Smooth muscle cell (in vitro differentiated cells): ENCODE measurements at regions not wholly inside any gene's neighbourhood (a gene's known extent, or its start where the extent isn't known, plus 50 kb on each side); places are given as distances from the start of the nearest gene placed in this dataset.

Experiments used
- DNase-seq: peaks from one replicate; lab custom pipeline; 2025; ENCODE audit not compliant: unreplicated experiment; lab: John Stamatoyannopoulos, UW
- H2AFZ ChIP-seq: fragments of 200-600 bp; sonication (generic); 2 replicates; pipeline ENCODE4 v1.6.0; 2016; ENCODE audit warnings: antibody characterized with exemption, low read depth, mild to moderate bottlenecking
- H3F3A ChIP-seq: fragments of 200-600 bp; sonication (generic); 2 replicates; pipeline ENCODE4 v1.6.0; 2017; ENCODE audit warnings: antibody characterized with exemption, low read depth
- H3K27ac ChIP-seq: fragments of 200-600 bp; sonication (generic); 2 replicates; pipeline ENCODE4 v1.5.1; 2016; ENCODE audit warnings: low read depth, mild to moderate bottlenecking
- H3K27me3 ChIP-seq: fragments of 200-600 bp; sonication (generic); 2 replicates; pipeline ENCODE4 v1.6.1; 2016; ENCODE audit warnings: low read depth, mild to moderate bottlenecking
- H3K36me3 ChIP-seq: fragments of 200-600 bp; sonication (generic); 2 replicates; pipeline ENCODE4 v1.5.1; 2016; ENCODE audit warnings: low read depth
- H3K4me1 ChIP-seq: fragments of 200-600 bp; sonication (generic); 2 replicates; pipeline ENCODE4 v1.5.1; 2016; ENCODE audit warnings: low read depth
- H3K4me2 ChIP-seq: fragments of 200-600 bp; sonication (generic); 2 replicates; pipeline ENCODE4 v1.6.0; 2016; ENCODE audit warnings: mild to moderate bottlenecking
- H3K4me3 ChIP-seq: fragments of 200-600 bp; sonication (generic); 2 replicates; pipeline ENCODE4 v1.5.1; 2016; ENCODE audit warnings: mild to moderate bottlenecking
- H3K79me2 ChIP-seq: fragments of 200-600 bp; sonication (generic); 2 replicates; pipeline ENCODE4 v1.6.0; 2016; ENCODE audit warnings: low read depth, mild to moderate bottlenecking
- H3K9ac ChIP-seq: fragments of 200-600 bp; sonication (generic); 2 replicates; pipeline ENCODE4 v1.6.0; 2016; ENCODE audit warnings: low read depth
- H3K9me3 ChIP-seq: fragments of 200-600 bp; sonication (generic); replicated peaks from 2 replicates; pipeline ENCODE4 v1.5.1; 2016; ENCODE audit warnings: low read depth
- H4K20me1 ChIP-seq: fragments of 200-600 bp; sonication (generic); 2 replicates; pipeline ENCODE4 v1.6.0; 2016; ENCODE audit warnings: low read depth
- WGBS: methylation state at CpG from one replicate; pipeline ENCODE4 v1.1.7; 2016; ENCODE audit warnings: low lambda C conversion rate; 5-methylcytosine and 5-hydroxymethylcytosine counted together
- TF ChIP-seq, protein P1 (sequence below): fragments of 200-600 bp; sonication (generic); IDR thresholded peaks from 2 replicates; pipeline ENCODE4 v1.5.1; 2017; ENCODE audit warnings: borderline replicate concordance, mild to moderate bottlenecking, antibody characterized with exemption; ENCODE audit not compliant: insufficient read depth, poor library complexity, severe bottlenecking

DNA sequence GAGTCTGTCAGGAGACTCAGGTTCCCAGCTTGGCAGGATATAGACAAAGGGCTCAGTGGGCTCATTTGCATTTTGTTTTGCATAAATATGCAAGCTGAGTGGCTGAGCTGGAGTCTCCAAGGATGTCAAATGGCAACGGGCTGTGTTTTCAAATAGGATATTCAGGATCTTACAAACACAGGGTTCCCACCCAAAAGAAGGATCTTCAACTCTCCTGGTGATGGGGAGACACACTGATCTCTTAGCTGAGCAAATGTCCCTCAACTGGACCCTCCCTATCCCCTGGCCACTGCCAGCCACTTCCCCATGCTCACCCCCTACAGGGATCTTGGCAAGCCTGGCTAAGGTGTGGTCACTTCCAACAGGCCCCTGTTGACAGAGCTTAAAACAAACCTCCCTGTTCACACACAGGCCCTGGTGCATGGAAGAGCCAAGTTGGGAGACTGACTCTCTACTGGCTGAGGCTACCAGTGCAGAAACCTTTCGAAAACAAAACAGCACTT is 61.6 kb downstream of the SOX9 start:
- H3K9me3 ChIP-seq = no peaks in the 10 kb centered on the region

DNA sequence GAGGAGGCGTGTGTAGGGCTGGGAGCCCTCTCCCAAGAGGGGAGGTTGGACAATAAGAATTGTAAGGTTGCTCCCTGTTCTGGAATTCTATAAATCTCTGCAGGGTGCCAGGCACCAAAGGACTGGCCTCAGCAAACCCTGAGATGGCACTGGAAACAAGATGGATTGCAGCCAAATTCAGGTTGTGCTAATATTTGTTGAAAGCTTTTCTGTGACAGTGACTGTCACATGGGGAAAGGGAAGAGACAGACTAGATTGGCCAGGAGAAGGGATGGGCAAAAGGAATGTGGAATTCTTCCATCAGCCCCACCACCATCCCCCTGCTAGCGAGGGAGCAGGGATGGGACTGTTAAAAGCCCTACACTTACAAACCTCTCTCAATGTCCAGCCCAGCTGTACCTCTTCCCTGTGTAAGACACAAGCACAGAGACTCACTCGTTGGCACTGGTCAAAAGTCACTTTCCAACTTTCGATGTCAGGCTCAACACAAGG is 62.4 kb downstream of the SOX9 start:
- H4K20me1 ChIP-seq = no peaks in the 10 kb centered on the region
- H3K79me2 ChIP-seq = no peaks in the 10 kb centered on the region
- H3F3A ChIP-seq = no peaks in the 10 kb centered on the region
- WGBS = 92% methylated on average over 4 of the region's 4 CpGs
- H3K36me3 ChIP-seq = no peaks in the 10 kb centered on the region
- no peak overlapping the region for H3K4me2 ChIP-seq
- no peak overlapping the region for H3K4me3 ChIP-seq
- no peaks in the 10 kb centered on the region for H3K27me3 ChIP-seq
- no peak for DNase-seq
- no peak overlapping the region for H3K9ac ChIP-seq
- no peaks in the 10 kb centered on the region for H3K9me3 ChIP-seq
- no peaks in the 10 kb centered on the region for H3K4me1 ChIP-seq
- no peak overlapping the region for H3K27ac ChIP-seq
- H2AFZ ChIP-seq = no peak overlapping the region
- TF ChIP-seq, protein P1, sequence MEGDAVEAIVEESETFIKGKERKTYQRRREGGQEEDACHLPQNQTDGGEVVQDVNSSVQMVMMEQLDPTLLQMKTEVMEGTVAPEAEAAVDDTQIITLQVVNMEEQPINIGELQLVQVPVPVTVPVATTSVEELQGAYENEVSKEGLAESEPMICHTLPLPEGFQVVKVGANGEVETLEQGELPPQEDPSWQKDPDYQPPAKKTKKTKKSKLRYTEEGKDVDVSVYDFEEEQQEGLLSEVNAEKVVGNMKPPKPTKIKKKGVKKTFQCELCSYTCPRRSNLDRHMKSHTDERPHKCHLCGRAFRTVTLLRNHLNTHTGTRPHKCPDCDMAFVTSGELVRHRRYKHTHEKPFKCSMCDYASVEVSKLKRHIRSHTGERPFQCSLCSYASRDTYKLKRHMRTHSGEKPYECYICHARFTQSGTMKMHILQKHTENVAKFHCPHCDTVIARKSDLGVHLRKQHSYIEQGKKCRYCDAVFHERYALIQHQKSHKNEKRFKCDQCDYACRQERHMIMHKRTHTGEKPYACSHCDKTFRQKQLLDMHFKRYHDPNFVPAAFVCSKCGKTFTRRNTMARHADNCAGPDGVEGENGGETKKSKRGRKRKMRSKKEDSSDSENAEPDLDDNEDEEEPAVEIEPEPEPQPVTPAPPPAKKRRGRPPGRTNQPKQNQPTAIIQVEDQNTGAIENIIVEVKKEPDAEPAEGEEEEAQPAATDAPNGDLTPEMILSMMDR = no peak

More for the DNA sequence above, 61.6 kb downstream of the SOX9 start:
- Histone ChIP-seq H3K36me3 (no peaks in the 10 kb centered on the region), H3K4me2 (no peak overlapping the region), H3K27me3 (no peaks in the 10 kb centered on the region), H3K27ac (no peak overlapping the region), H3K4me3 (no peak overlapping the region), H3K79me2 (no peaks in the 10 kb centered on the region), H3K9ac (no peak overlapping the region), H2AFZ (no peak overlapping the region), H3F3A (no peaks in the 10 kb centered on the region), H4K20me1 (no peaks in the 10 kb centered on the region), H3K4me1 (no peaks in the 10 kb centered on the region)
- WGBS = 75% methylated on average over 2 of the region's 2 CpGs
- DNase-seq = no peak
- TF ChIP-seq, protein P1 = no peak

DNA sequence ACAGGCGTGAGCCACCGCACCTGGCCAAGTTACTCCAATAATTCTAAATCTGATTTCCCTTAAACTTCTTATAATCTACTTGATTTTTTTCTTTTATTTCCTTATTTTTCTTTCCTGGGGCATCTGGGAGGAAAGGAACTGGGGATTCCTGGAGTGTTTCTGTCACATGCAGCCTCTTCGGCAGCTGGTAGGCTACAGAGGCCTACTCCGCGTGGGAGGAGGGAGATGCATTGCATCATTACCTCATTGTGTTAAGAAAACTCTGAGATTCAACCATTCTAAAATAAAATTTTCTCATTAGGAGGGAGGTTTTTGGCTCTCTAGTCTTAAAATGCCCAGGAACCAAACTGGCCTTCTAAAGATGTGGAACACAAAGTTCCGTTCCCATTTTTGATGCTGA is 64.0 kb downstream of the SOX9 start:
- no peak overlapping the region for H3K27ac ChIP-seq
- H3K27me3 ChIP-seq = no peaks in the 10 kb centered on the region
- H3K79me2 ChIP-seq = no peaks in the 10 kb centered on the region
- H3K4me1 ChIP-seq = no peaks in the 10 kb centered on the region
- no peak overlapping the region for H3K4me2 ChIP-seq
- DNase-seq = no peak
- TF ChIP-seq, protein P1 = no peak
- no peaks in the 10 kb centered on the region for H3K36me3 ChIP-seq
- H4K20me1 ChIP-seq = no peaks in the 10 kb centered on the region
- no peak overlapping the region for H3K4me3 ChIP-seq
- 82% methylated on average over 6 of the region's 6 CpGs for WGBS
- no peaks in the 10 kb centered on the region for H3K9me3 ChIP-seq
- H2AFZ ChIP-seq = no peak overlapping the region
- H3F3A ChIP-seq = no peaks in the 10 kb centered on the region
- H3K9ac ChIP-seq = no peak overlapping the region

DNA sequence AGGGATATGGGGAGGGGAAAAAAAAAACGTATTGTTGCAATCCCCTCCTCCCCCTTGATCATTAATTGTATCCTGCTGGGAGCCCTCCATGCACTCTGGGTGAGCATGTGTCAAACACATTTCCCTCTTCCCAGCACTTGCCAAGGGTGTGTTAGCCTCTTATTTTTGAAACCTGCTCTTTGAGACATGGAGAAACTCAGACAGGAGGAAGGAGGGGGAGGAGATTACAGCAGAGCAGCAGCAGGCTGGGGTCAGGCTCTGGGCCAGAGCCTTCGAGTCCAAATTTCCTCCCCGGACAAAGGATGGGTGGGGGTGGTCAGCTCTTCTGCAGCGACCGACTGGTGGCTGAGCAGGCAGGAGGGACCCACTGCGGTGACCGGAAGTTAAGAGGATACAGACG is 64.7 kb downstream of the SOX9 start:
- Histone ChIP-seq H3K9ac (no peak overlapping the region), H3K27ac (no peak overlapping the region)

More for the DNA sequence above, 64.7 kb downstream of the SOX9 start:
- Histone ChIP-seq H3K27me3 (no peaks in the 10 kb centered on the region), H4K20me1 (no peaks in the 10 kb centered on the region), H3K4me2 (no peak overlapping the region), H3K36me3 (no peaks in the 10 kb centered on the region), H3K79me2 (no peaks in the 10 kb centered on the region), H2AFZ (no peak overlapping the region), H3F3A (no peaks in the 10 kb centered on the region), H3K9me3 (no peaks in the 10 kb centered on the region), H3K4me3 (no peak overlapping the region), H3K4me1 (no peaks in the 10 kb centered on the region)
- no peak for DNase-seq
- TF ChIP-seq, protein P1 = no peak
- 81% methylated on average over 8 of the region's 8 CpGs for WGBS
